Lower lobe of right lung (tissue), 2 donors: ENCODE measurements at regions not wholly inside any gene's neighbourhood (a gene's known extent, or its start where the extent isn't known, plus 50 kb on each side); places are given as distances from the start of the nearest gene placed in this dataset.
"Not testable (repeated sequence)": the region's sequence is repeated elsewhere in the genome, so short reads cannot be mapped to it uniquely, and the experiment has no call there.

Experiments used
- ATAC-seq, 2 donors: fragments of 200-7000 bp; cut with Tn5 transposase; one replicate each; pipeline ENCODE4 v1.9.1; 2020 to 2022; ENCODE audit warnings: mild to moderate bottlenecking in 2 of 2, moderate library complexity in 2 of 2
- DNase-seq: peaks from one replicate; pipeline ENCODE4 v3.0.0-alpha.2; 2020
- H3K27ac ChIP-seq: fragments of 200-600 bp; one replicate; pipeline ENCODE4 v1.8.0; 2022
- H3K27me3 ChIP-seq: fragments of 200-600 bp; one replicate; pipeline ENCODE4 v1.8.0; 2022; ENCODE audit warnings: low read depth
- H3K36me3 ChIP-seq: fragments of 200-600 bp; one replicate; pipeline ENCODE4 v1.8.0; 2022; ENCODE audit warnings: mild to moderate bottlenecking
- H3K4me1 ChIP-seq: fragments of 200-600 bp; one replicate; pipeline ENCODE4 v1.8.0; 2022
- H3K4me3 ChIP-seq: fragments of 200-600 bp; one replicate; pipeline ENCODE4 v1.8.0; 2022; ENCODE audit warnings: mild to moderate bottlenecking
- H3K9me3 ChIP-seq: fragments of 200-600 bp; one replicate; pipeline ENCODE4 v1.8.0; 2022
- CTCF ChIP-seq: fragments of 200-600 bp; IDR thresholded peaks from one replicate; pipeline ENCODE4 v1.8.0; 2022; ENCODE audit warnings: antibody characterized with exemption, mild to moderate bottlenecking
- intact Hi-C: fragments of 100-400 bp; cut with DNase I; formaldehyde crosslinking; loops from one replicate; pipeline ENCODE4 v1.11.0; 2022
- donor health status: DM: no; HTN: yes; CAD: no; lungs with severe emphysema.

- H3K27ac ChIP-seq, H3K4me3 ChIP-seq, H3K4me1 ChIP-seq, ATAC-seq, DNase-seq, intact Hi-C loops, H3K9me3 ChIP-seq, H3K27me3 ChIP-seq, H3K36me3 ChIP-seq: not testable (repeated sequence)
These were observed 90.6 kb downstream of the PPIAL4G start for GRCh38 chr1:148392505-148392904.

- H3K27me3 ChIP-seq, ATAC-seq, H3K9me3 ChIP-seq, intact Hi-C loops, H3K4me3 ChIP-seq, DNase-seq, H3K27ac ChIP-seq, H3K4me1 ChIP-seq, H3K36me3 ChIP-seq: not testable (repeated sequence)
These were observed 91.8 kb downstream of the PPIAL4G start for GRCh38 chr1:148391323-148391722.

GRCh38 chr1:148389027-148389339 lies 94.1 kb downstream of the PPIAL4G start:
- no peaks in the 10 kb centered on the region for H3K27me3 ChIP-seq
- no peaks in the 10 kb centered on the region for H3K36me3 ChIP-seq
- H3K4me3 ChIP-seq: peak overlapping the region; percentile 61
- no peak for TF ChIP-seq CTCF
- no peaks in the 10 kb centered on the region for H3K4me1 ChIP-seq
- DNase-seq: no peak
- no peaks in the 10 kb centered on the region for H3K9me3 ChIP-seq
- peak overlapping the region; percentile 90 for H3K27ac ChIP-seq
- intact Hi-C loops: no loop called here
- no peak for ATAC-seq

- DNase-seq (peak; percentile 94), ATAC-seq (peak; percentile 95 to 98)
- no peak for TF ChIP-seq CTCF
- Histone ChIP-seq H3K27ac (peak overlapping the region; percentile 90), H3K27me3 (no peaks in the 10 kb centered on the region), H3K4me3 (peak overlapping the region; percentile 61), H3K9me3 (no peaks in the 10 kb centered on the region), H3K4me1 (no peaks in the 10 kb centered on the region), H3K36me3 (no peaks in the 10 kb centered on the region)
- intact Hi-C loops: no loop called here
These were observed 94.7 kb downstream of the PPIAL4G start for GRCh38 chr1:148388260-148389026.

GRCh38 chr1:148387949-148388259 lies 95.2 kb downstream of the PPIAL4G start:
- H3K36me3 ChIP-seq, H3K4me1 ChIP-seq, intact Hi-C loops, ATAC-seq, H3K9me3 ChIP-seq, DNase-seq, H3K27me3 ChIP-seq: not testable (repeated sequence)
- Histone ChIP-seq H3K4me3 (peak overlapping the region; percentile 61), H3K27ac (peak overlapping the region; percentile 90)

GRCh38 chr1:148387122-148387948 lies 95.8 kb downstream of the PPIAL4G start:
- H3K4me3 ChIP-seq, H3K36me3 ChIP-seq, DNase-seq, H3K27me3 ChIP-seq, H3K27ac ChIP-seq, ATAC-seq, H3K9me3 ChIP-seq, H3K4me1 ChIP-seq, intact Hi-C loops: not testable (repeated sequence)

GRCh38 chr1:148386617-148387016 lies 96.5 kb downstream of the PPIAL4G start:
- Histone ChIP-seq H3K27ac (no peak overlapping the region), H3K9me3 (no peaks in the 10 kb centered on the region), H3K36me3 (no peaks in the 10 kb centered on the region), H3K27me3 (no peaks in the 10 kb centered on the region), H3K4me3 (no peak overlapping the region), H3K4me1 (no peaks in the 10 kb centered on the region)
- no peak for DNase-seq
- no peak for ATAC-seq
- TF ChIP-seq CTCF: no peak
- intact Hi-C loops: no loop called here

GRCh38 chr1:148386031-148386398 lies 97.1 kb downstream of the PPIAL4G start:
- H3K4me1 ChIP-seq, H3K4me3 ChIP-seq, DNase-seq, ATAC-seq, H3K27ac ChIP-seq, H3K36me3 ChIP-seq, H3K27me3 ChIP-seq, H3K9me3 ChIP-seq, intact Hi-C loops: not testable (repeated sequence)
